T-cell (primary cell): ENCODE measurements at regions not wholly inside any gene's neighbourhood (a gene's known extent, or its start where the extent isn't known, plus 50 kb on each side); places are given as distances from the start of the nearest gene placed in this dataset.

ENCODE experiments used
- ATAC-seq, 4 experiments: fragments of 200-7000 bp in 3 of 4; fragments of 150-1000 bp in 1 of 4; cut with Tn5 transposase; replicated peaks in 1 of 4; 1 replicate in 3 of 4; 2 replicates in 1 of 4; pipeline ENCODE4 v1.10.0; 2021; ENCODE audit warnings: moderate library complexity in 3 of 4, mild to moderate bottlenecking in 2 of 4, moderate number of reproducible peaks in 1 of 4
- CTCF ChIA-PET, 2 donors: fragments of 300-600 bp; sonication (Branson Sonifier 250); formaldehyde crosslinking; loops; one replicate each; lab custom pipeline; 2022; ENCODE audit warnings: antibody characterized with exemption in 2 of 2; lab: Charles Lee
- POLR2A ChIA-PET, 2 donors: fragments of 300-600 bp; sonication (Branson Sonifier 250); formaldehyde crosslinking; loops; one replicate each; lab custom pipeline; 2022; ENCODE audit warnings: antibody characterized with exemption in 2 of 2; lab: Charles Lee
- DNase-seq, 35 experiments: peaks; one replicate each; pipeline versions ENCODE4 v3.0.0 to v3.0.0-alpha.2; 2013 to 2023
- H3K27ac ChIP-seq: one replicate; pipeline ENCODE4 v1.5.1; 2013; ENCODE audit warnings: low read length
- H3K27me3 ChIP-seq, 2 experiments: replicated peaks in 1 of 2; 1 replicate in 1 of 2; 2 replicates in 1 of 2; pipeline versions ENCODE4 v1.6.1 to v1.7.0; 2013; ENCODE audit warnings: low read length in 1 of 2, mixed read lengths in 1 of 2; ENCODE audit not compliant: control insufficient read depth in 2 of 2, insufficient read depth in 2 of 2; ENCODE audit errors: extremely low read depth in 1 of 2
- H3K36me3 ChIP-seq, 2 donors: 1 replicate in 1 of 2; 2 replicates in 1 of 2; pipeline versions ENCODE4 v1.6.1 to v1.7.0; 2013; ENCODE audit warnings: low read length in 1 of 2; ENCODE audit not compliant: control insufficient read depth in 2 of 2, insufficient read depth in 1 of 2; ENCODE audit errors: extremely low read depth in 1 of 2
- H3K4me1 ChIP-seq, 2 experiments: 1 replicate in 1 of 2; 2 replicates in 1 of 2; pipeline versions ENCODE4 v1.6.1 to v1.7.0; 2013; ENCODE audit warnings: low read length in 2 of 2, mixed read lengths in 1 of 2; ENCODE audit not compliant: insufficient read depth in 2 of 2, control insufficient read depth in 1 of 2; ENCODE audit errors: extremely low read depth in 1 of 2
- H3K4me3 ChIP-seq, 2 donors: 1 replicate in 1 of 2; 2 replicates in 1 of 2; pipeline versions ENCODE4 v1.5.1 to v1.7.0; 2013; ENCODE audit warnings: mild to moderate bottlenecking in 2 of 2, low read length in 1 of 2, moderate library complexity in 1 of 2; ENCODE audit not compliant: control insufficient read depth in 1 of 2; ENCODE audit errors: extremely low read depth in 1 of 2
- H3K9me3 ChIP-seq: 2 replicates; pipeline ENCODE4 v1.7.0; 2013
- H3K27ac Mint-ChIP-seq, 2 donors: one replicate each; pipeline ENCODE4 v1.8.0; 2020 to 2021; ENCODE audit warnings: mild to moderate bottlenecking in 2 of 2, mixed read lengths in 2 of 2
- H3K27me3 Mint-ChIP-seq, 2 donors: one replicate each; pipeline ENCODE4 v1.8.0; 2021 to 2022; ENCODE audit warnings: mixed read lengths in 2 of 2
- H3K36me3 Mint-ChIP-seq: one replicate; pipeline ENCODE4 v1.8.0; 2021; ENCODE audit warnings: mixed read lengths
- H3K4me1 Mint-ChIP-seq, 3 donors: one replicate each; pipeline ENCODE4 v1.8.0; 2020 to 2022; ENCODE audit warnings: mixed read lengths in 3 of 3, mild to moderate bottlenecking in 1 of 3
- H3K4me3 Mint-ChIP-seq, 3 donors: one replicate each; pipeline ENCODE4 v1.8.0; 2020 to 2022; ENCODE audit warnings: mild to moderate bottlenecking in 3 of 3, mixed read lengths in 3 of 3, moderate library complexity in 3 of 3
- H3K9me3 Mint-ChIP-seq, 3 donors: one replicate each; pipeline ENCODE4 v1.8.0; 2020 to 2022; ENCODE audit warnings: mixed read lengths in 3 of 3
- WGBS: methylation state at CpG from one replicate; pipeline ENCODE4 v1.1.5; 2013; ENCODE audit warnings: missing lambda C conversion rate; ENCODE audit not compliant: insufficient coverage; 5-methylcytosine and 5-hydroxymethylcytosine counted together

DNA sequence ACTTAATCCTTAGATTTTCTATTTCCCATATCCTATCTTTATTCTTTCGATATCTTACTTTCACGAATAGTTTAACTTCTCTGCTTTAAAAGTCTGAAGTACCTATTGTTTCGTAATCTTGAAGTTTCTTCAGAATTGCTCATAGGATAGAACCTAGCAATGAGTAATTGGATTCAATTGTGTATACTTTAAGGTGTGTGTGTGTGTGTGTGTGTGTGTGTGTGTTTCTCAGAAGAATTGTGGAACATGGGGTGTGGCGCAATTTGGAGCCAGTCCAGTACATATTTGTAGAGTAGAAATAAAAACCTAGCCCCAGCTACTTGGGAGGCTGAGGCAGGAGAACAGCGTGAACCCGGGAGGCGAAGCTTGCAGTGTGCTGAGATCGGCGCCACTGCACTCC lies 897.6 kb downstream of the BCL11A start:
- H3K27me3 Mint-ChIP-seq, result no peaks in the 10 kb centered on the region
- no peak for DNase-seq
- ATAC-seq, result no peak
- no peak overlapping the region for H3K4me3 Mint-ChIP-seq
- 97% methylated on average over 7 of the region's 9 CpGs for WGBS
- POLR2A ChIA-PET, result no interaction called here
- no peaks in the 10 kb centered on the region for H3K36me3 Mint-ChIP-seq
- Histone ChIP-seq H3K27me3 (no peaks in the 10 kb centered on the region), H3K4me3 (no peak overlapping the region), H3K36me3 (no peaks in the 10 kb centered on the region), H3K9me3 (no peaks in the 10 kb centered on the region), H3K27ac (no peak overlapping the region), H3K4me1 (no peaks in the 10 kb centered on the region)
- no peaks in the 10 kb centered on the region for H3K4me1 Mint-ChIP-seq
- CTCF ChIA-PET, result no interaction called here
- no peak overlapping the region for H3K27ac Mint-ChIP-seq
- H3K9me3 Mint-ChIP-seq, result no peaks in the 10 kb centered on the region

- Mint-ChIP-seq H3K9me3 (no peaks in the 10 kb centered on the region), H3K27ac (no peak overlapping the region), H3K4me3 (no peak overlapping the region), H3K4me1 (no peaks in the 10 kb centered on the region), H3K36me3 (no peaks in the 10 kb centered on the region), H3K27me3 (no peaks in the 10 kb centered on the region)
- H3K4me3 ChIP-seq, result no peak overlapping the region
- CTCF ChIA-PET, result no interaction called here
- H3K4me1 ChIP-seq, result no peaks in the 10 kb centered on the region
- POLR2A ChIA-PET, result no interaction called here
- H3K36me3 ChIP-seq, result no peaks in the 10 kb centered on the region
- ATAC-seq (no peak), DNase-seq (no peak)
- no peaks in the 10 kb centered on the region for H3K9me3 ChIP-seq
- no peaks in the 10 kb centered on the region for H3K27me3 ChIP-seq
- no CpG with 5 or more reads among the region's 4 CpGs for WGBS
- no peak overlapping the region for H3K27ac ChIP-seq
Measured at GRCh38 chr2:59654710-59655109, 898.7 kb downstream of the BCL11A start.

DNA sequence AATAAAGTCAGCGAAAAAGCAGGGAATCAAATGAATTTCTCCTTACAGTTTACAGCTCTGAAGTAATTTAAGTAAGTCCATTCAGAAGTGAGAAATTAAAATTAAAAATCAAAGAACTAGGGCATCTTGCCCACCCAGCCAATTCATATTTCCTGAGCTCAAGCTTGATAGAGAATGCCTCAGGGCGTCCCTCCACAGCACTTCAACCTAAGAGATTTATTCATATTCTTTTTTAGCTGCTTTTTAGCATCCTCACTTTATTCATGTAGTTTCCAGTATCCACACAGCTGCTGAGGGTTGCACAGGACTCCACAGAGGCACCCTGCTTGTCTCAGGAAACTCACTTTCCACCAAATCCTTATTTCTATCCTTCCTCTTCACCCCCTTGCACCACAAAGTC lies 900.3 kb downstream of the BCL11A start:
- ATAC-seq (no peak), DNase-seq (no peak)
- Mint-ChIP-seq H3K27me3 (no peaks in the 10 kb centered on the region), H3K4me3 (no peak overlapping the region), H3K36me3 (no peaks in the 10 kb centered on the region), H3K4me1 (no peaks in the 10 kb centered on the region), H3K27ac (no peak overlapping the region), H3K9me3 (no peaks in the 10 kb centered on the region)
- ChIA-PET POLR2A (no interaction called here), CTCF (interaction anchor here in 1 of 2 donors (0.6 kb wide), 1 partner anchor 410 kb away, joined by 3 read pairs; no protein-coding TSS in a partner anchor)
- Histone ChIP-seq H3K9me3 (no peaks in the 10 kb centered on the region), H3K36me3 (no peaks in the 10 kb centered on the region), H3K27me3 (no peaks in the 10 kb centered on the region), H3K27ac (no peak overlapping the region), H3K4me1 (no peaks in the 10 kb centered on the region), H3K4me3 (no peak overlapping the region)
- WGBS, result 38% methylated on average over 1 of the region's 2 CpGs

GRCh38 chr2:59630789-59631188 lies 922.7 kb downstream of the BCL11A start:
- no peaks in the 10 kb centered on the region for H3K27me3 ChIP-seq
- no peaks in the 10 kb centered on the region for H3K4me1 Mint-ChIP-seq
- DNase-seq (no peak), ATAC-seq (no peak)
- H3K27ac ChIP-seq, result no peak overlapping the region
- no peaks in the 10 kb centered on the region for H3K36me3 Mint-ChIP-seq
- peaks cover 0 to 4% of the 10 kb centered on the region in 2 donors for H3K27me3 Mint-ChIP-seq
- CTCF ChIA-PET, result no interaction called here
- no CpG with 5 or more reads among the region's 1 CpG for WGBS
- no peak overlapping the region for H3K4me3 ChIP-seq
- no peaks in the 10 kb centered on the region for H3K36me3 ChIP-seq
- H3K9me3 Mint-ChIP-seq, result peaks cover 0 to 7% (median 0%) of the 10 kb centered on the region in 3 donors
- H3K4me3 Mint-ChIP-seq, result no peak overlapping the region
- POLR2A ChIA-PET, result no interaction called here
- H3K9me3 ChIP-seq, result no peaks in the 10 kb centered on the region
- H3K27ac Mint-ChIP-seq, result no peak overlapping the region
- H3K4me1 ChIP-seq, result no peaks in the 10 kb centered on the region

DNA sequence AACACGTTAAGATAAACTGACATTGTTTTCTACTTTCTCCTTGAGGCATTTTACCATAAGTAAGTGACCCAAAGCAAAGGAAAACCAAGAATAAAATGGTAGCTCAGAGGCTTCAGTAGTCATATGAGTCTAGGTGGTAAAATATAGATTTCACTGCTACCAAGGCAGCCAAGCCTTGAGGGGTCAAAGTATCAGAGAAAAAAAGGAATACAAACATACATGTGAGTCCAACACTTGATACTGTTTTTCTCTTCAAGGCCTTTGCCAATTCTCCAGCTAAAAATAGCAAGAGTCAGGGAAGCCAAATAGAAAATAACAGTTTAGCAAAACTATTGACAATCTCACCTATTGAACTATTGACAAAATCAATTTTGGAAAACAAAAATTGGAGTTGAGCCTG lies 925.9 kb downstream of the BCL11A start:
- ChIA-PET POLR2A (no interaction called here), CTCF (no interaction called here)
- ATAC-seq (no peak), DNase-seq (no peak)
- Mint-ChIP-seq H3K4me3 (no peak overlapping the region), H3K27ac (no peak overlapping the region), H3K4me1 (no peaks in the 10 kb centered on the region), H3K36me3 (no peaks in the 10 kb centered on the region), H3K9me3 (peaks cover 0 to 4% (median 0%) of the 10 kb centered on the region in 3 donors), H3K27me3 (peaks cover 0 to 3% of the 10 kb centered on the region in 2 donors)
- Histone ChIP-seq H3K27me3 (no peaks in the 10 kb centered on the region), H3K36me3 (no peaks in the 10 kb centered on the region), H3K9me3 (no peaks in the 10 kb centered on the region), H3K4me1 (no peaks in the 10 kb centered on the region), H3K27ac (no peak overlapping the region), H3K4me3 (no peak overlapping the region)
- WGBS, result no CpG with 5 or more reads among the region's 1 CpG

GRCh38 chr2:59622599-59623308 lies 930.7 kb downstream of the BCL11A start:
- Histone ChIP-seq H3K4me1 (no peaks in the 10 kb centered on the region), H3K36me3 (no peaks in the 10 kb centered on the region), H3K9me3 (no peaks in the 10 kb centered on the region), H3K27me3 (no peaks in the 10 kb centered on the region), H3K4me3 (no peak overlapping the region), H3K27ac (no peak overlapping the region)
- ChIA-PET POLR2A (no interaction called here), CTCF (no interaction called here)
- Mint-ChIP-seq H3K36me3 (no peaks in the 10 kb centered on the region), H3K9me3 (peaks cover 0 to 18% (median 0%) of the 10 kb centered on the region in 3 donors), H3K4me3 (no peak overlapping the region), H3K27me3 (peaks cover 0 to 3% of the 10 kb centered on the region in 2 donors), H3K4me1 (no peaks in the 10 kb centered on the region), H3K27ac (no peak overlapping the region)
- no peak for ATAC-seq
- DNase-seq, result no peak

DNA sequence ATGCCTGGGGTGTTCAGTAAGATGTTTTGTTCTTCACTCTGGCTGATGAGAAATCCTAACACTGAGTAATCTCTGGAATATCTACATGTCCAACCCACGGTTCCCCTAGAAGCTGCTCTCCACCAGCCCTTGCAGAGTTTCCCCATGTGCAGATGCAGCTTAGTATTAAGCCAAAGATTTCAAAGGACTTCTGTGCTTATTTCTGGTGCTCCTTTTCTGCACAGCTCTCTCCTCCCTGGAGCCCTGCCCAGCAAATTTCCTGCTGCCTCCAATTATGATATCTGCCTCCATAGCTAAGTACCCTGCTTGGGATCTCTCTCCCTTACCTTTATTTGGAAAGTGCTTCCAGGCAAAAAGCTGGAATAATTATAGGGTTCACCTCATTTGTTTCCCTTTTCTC lies 949.3 kb downstream of the BCL11A start:
- H3K4me3 Mint-ChIP-seq, result no peak overlapping the region
- Histone ChIP-seq H3K9me3 (peaks cover 4% of the 10 kb centered on the region), H3K4me1 (no peaks in the 10 kb centered on the region), H3K36me3 (peaks cover 0 to 2% of the 10 kb centered on the region in 2 donors), H3K4me3 (no peak overlapping the region), H3K27ac (no peak overlapping the region), H3K27me3 (no peaks in the 10 kb centered on the region)
- 30% methylated on average over 1 of the region's 1 CpG for WGBS
- H3K4me1 Mint-ChIP-seq, result no peaks in the 10 kb centered on the region
- H3K27ac Mint-ChIP-seq, result no peak overlapping the region
- CTCF ChIA-PET, result no interaction called here
- ATAC-seq (no peak), DNase-seq (no peak)
- H3K36me3 Mint-ChIP-seq, result no peaks in the 10 kb centered on the region
- no peaks in the 10 kb centered on the region for H3K27me3 Mint-ChIP-seq
- H3K9me3 Mint-ChIP-seq, result peaks cover 0 to 20% (median 5%) of the 10 kb centered on the region in 3 donors
- POLR2A ChIA-PET, result no interaction called here
